Tibial nerve (tissue), 4 donors: ENCODE measurements at regions not wholly inside any gene's neighbourhood (a gene's known extent, or its start where the extent isn't known, plus 50 kb on each side); places are given as distances from the start of the nearest gene placed in this dataset.

Source experiments
- CTCF ChIP-seq, 5 experiments: fragments of 200-600 bp in 3 of 5; fragments of 450-650 bp in 2 of 5; sonication (generic) in 3 of 5; IDR thresholded peaks; one replicate each; pipeline ENCODE4 v1.5.1; 2016 to 2019; ENCODE audit warnings: antibody characterized with exemption in 5 of 5, mild to moderate bottlenecking in 3 of 5, moderate library complexity in 2 of 5
- EP300 ChIP-seq, 2 donors: sonication (generic); formaldehyde crosslinking; IDR thresholded peaks; one replicate each; pipeline ENCODE4 v1.6.1; 2017; ENCODE audit warnings: antibody characterized with exemption in 2 of 2, mild to moderate bottlenecking in 1 of 2
- POLR2A ChIP-seq, 2 donors: fragments of 450-650 bp; IDR thresholded peaks; one replicate each; pipeline ENCODE4 v1.6.1; 2017; ENCODE audit warnings: antibody characterized with exemption in 2 of 2, mild to moderate bottlenecking in 2 of 2, moderate library complexity in 2 of 2

DNA sequence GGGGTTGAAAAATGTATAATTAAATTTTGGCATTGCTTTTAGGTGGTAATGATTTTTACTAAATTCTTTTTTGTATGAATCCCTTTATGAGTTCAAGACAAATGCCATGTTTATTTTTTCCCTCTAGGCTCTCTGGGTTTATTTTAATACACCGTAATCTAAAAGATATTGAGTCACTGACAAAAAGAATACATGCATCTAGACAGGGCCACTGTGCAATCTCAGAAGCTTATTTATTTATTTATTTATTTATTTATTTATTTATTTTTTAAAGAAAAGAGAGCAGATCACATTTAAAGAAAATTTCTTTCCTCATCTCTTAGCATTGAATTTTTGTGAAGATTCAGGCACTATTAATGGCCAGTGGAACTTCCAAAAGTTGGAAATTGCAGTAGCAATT is 283.9 kb upstream of the SLC10A2 start:
- no peak for TF ChIP-seq EP300 (IDR thresholded peaks at IDR 0.05)
- TF ChIP-seq CTCF (IDR thresholded peaks at IDR 0.05), result no peak
- no peak for TF ChIP-seq POLR2A (IDR thresholded peaks at IDR 0.05)
